ENCODE measurements at regions not wholly inside any gene's neighbourhood (a gene's known extent, or its start where the extent isn't known, plus 50 kb on each side); places are given as distances from the start of the nearest gene placed in this dataset.
A peak's percentile ranks its signal among the peaks of the same experiment; 100 is the strongest.

DNA sequence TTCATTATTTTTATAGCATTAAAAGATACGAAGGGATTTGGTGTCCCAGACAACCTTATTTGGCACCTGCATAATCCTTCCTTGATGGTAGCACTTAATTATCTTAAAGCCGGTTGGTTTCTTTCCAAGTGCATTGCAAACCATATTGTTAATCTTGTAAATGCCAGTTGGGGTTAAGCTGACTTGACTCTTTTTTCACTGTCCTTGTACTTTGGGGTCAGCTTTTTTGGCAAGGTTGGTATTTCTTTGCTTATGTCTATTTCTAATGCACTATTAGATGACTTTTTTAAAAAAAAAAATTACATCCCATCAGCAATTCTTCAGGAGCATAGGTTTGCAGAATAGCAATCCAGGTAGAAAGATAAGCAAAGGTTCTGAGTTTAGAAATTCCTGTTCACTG lies 466.8 kb upstream of the TLE4 start:
- Mint-ChIP-seq H3K4me1 (no peaks in the 10 kb centered on the region), H3K9me3 (peaks cover 14% of the 10 kb centered on the region), H3K36me3 (ENCODE audit: low read depth) (peaks cover 13% of the 10 kb centered on the region), H3K27me3 (ENCODE audit: low read depth) (no peaks in the 10 kb centered on the region), H3K27ac (ENCODE audit: unreplicated experiment) (no peak overlapping the region), H3K4me3 (no peak overlapping the region)
- DNase-seq (ENCODE audit: low read depth, low spot score): no peak
- TF ChIP-seq, protein P1, sequence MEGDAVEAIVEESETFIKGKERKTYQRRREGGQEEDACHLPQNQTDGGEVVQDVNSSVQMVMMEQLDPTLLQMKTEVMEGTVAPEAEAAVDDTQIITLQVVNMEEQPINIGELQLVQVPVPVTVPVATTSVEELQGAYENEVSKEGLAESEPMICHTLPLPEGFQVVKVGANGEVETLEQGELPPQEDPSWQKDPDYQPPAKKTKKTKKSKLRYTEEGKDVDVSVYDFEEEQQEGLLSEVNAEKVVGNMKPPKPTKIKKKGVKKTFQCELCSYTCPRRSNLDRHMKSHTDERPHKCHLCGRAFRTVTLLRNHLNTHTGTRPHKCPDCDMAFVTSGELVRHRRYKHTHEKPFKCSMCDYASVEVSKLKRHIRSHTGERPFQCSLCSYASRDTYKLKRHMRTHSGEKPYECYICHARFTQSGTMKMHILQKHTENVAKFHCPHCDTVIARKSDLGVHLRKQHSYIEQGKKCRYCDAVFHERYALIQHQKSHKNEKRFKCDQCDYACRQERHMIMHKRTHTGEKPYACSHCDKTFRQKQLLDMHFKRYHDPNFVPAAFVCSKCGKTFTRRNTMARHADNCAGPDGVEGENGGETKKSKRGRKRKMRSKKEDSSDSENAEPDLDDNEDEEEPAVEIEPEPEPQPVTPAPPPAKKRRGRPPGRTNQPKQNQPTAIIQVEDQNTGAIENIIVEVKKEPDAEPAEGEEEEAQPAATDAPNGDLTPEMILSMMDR (conservative IDR thresholded peaks at IDR 0.05): no peak

DNA sequence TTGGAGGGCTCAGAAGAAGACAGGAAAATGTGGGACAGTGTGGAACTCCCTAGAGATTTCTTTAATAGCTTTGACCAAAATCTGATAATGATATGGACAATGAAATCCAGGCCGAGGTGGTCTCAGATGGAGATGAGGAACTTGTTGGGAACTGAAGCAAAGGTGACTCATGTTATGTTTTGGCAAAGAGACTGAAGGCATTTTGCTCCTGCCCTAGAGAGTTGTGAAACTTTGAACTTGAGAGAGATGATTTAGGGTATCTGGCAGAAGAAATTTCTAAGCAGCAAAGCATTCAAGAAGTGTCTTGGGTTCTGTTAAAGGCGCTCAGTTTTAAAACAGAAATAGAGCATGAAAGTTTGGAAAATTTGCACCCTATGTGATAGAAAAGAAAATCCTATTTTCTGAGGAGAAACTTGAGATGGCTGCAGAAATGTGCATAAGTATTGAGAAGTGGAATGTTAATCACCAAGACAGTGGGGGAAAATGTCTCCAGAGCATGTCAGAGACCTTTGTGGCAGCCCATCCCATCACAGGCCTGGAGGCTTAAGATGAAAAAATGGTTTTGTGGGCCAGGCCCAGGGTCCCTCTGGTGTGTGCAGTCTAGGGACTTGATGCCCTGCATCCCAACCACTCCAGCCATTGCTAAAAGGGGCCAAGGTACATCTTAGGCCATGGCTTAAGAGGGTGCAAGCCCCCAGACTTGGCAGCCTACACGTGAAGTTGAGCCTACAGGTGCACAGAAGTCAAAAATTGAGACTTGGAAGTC lies 463.7 kb upstream of the TLE4 start:
- peaks cover 13% of the 10 kb centered on the region for H3K36me3 Mint-ChIP-seq (ENCODE audit: low read depth)
- H3K4me3 Mint-ChIP-seq: no peak overlapping the region
- no peak for DNase-seq (ENCODE audit: low read depth, low spot score)
- no peaks in the 10 kb centered on the region for H3K27me3 Mint-ChIP-seq (ENCODE audit: low read depth)
- TF ChIP-seq, protein P1 (conservative IDR thresholded peaks at IDR 0.05): no peak
- peaks cover 14% of the 10 kb centered on the region for H3K9me3 Mint-ChIP-seq
- no peak overlapping the region for H3K27ac Mint-ChIP-seq (ENCODE audit: unreplicated experiment)
- peaks cover 2% of the 10 kb centered on the region for H3K4me1 Mint-ChIP-seq

DNA sequence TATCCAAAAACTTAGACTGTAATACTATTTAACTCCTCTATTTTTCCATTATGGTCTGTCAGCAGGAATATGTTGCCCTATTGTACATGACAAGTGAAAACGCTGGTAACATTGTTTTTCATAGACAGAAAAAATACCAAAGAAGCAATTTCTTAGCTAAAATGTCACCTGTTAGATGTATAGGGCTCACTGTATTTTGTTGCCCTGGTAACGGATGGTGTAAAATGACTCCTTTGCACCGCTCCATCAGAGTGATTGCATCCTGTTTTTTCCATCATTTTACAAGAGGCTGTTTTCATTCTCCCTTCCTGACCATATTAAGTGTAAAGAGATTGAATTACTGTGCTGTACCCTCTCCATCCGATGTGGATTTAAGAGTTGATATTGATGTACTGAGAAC lies 460.1 kb upstream of the TLE4 start:
- Mint-ChIP-seq H3K27me3 (ENCODE audit: low read depth) (no peaks in the 10 kb centered on the region), H3K4me1 (peaks cover 34% of the 10 kb centered on the region), H3K27ac (ENCODE audit: unreplicated experiment) (no peak overlapping the region), H3K9me3 (peaks cover 14% of the 10 kb centered on the region), H3K4me3 (no peak overlapping the region), H3K36me3 (ENCODE audit: low read depth) (peaks cover 12% of the 10 kb centered on the region)
- TF ChIP-seq, protein P1 (conservative IDR thresholded peaks at IDR 0.05): no peak
- no peak for DNase-seq (ENCODE audit: low read depth, low spot score)

DNA sequence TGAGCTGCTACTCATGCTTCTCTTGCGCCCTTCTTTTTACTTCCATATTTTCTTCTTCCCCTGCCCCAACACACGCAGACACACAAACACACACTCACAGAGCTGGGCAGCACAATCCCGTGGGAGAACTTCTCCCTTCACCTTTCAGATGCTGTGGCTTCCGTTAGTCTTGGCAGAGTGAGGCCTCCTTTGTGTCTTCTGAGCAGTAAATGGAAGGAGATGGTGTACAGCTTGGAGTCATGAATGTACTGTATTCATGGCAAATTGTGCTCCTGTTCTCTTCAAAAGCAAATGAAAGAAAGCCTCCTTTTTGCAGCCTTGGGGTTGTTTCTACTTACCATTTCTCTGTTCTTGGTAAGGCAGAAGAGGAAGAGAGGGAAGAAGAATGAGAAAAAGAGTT lies 456.6 kb upstream of the TLE4 start:
- H3K4me1 Mint-ChIP-seq: peaks cover 38% of the 10 kb centered on the region
- H3K36me3 Mint-ChIP-seq (ENCODE audit: low read depth): peaks cover 2% of the 10 kb centered on the region
- H3K27ac Mint-ChIP-seq (ENCODE audit: unreplicated experiment): peak overlapping the region; percentile 96
- H3K27me3 Mint-ChIP-seq (ENCODE audit: low read depth): no peaks in the 10 kb centered on the region
- H3K4me3 Mint-ChIP-seq: peak overlapping the region; percentile 59
- no peaks in the 10 kb centered on the region for H3K9me3 Mint-ChIP-seq
- DNase-seq (ENCODE audit: low read depth, low spot score): no peak
- TF ChIP-seq, protein P1 (conservative IDR thresholded peaks at IDR 0.05): no peak

DNA sequence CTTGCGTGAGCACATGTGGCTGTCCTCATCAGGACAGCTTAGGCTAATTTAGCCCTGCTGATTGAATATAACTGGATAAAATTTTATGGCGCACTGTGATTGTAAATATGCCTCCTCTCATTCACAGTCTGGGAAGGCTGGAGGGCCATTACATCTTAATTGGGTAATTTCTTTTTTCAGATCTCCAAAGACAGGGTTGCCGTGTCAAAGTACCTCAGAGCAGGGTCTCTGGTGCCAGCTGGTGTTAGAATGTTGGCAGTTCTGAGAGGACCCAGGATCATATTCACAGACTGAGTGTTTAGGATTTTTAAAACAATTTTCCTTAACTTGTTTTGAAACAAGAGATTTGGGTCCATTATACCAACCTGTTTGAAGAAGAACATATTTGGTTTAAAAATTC lies 455.7 kb upstream of the TLE4 start:
- TF ChIP-seq, protein P1 (conservative IDR thresholded peaks at IDR 0.05): no peak
- H3K4me3 Mint-ChIP-seq: no peak overlapping the region
- no peak for DNase-seq (ENCODE audit: low read depth, low spot score)
- no peaks in the 10 kb centered on the region for H3K27me3 Mint-ChIP-seq (ENCODE audit: low read depth)
- H3K4me1 Mint-ChIP-seq: peaks cover 38% of the 10 kb centered on the region
- peak overlapping the region; percentile 95 for H3K27ac Mint-ChIP-seq (ENCODE audit: unreplicated experiment)
- no peaks in the 10 kb centered on the region for H3K9me3 Mint-ChIP-seq
- peaks cover 2% of the 10 kb centered on the region for H3K36me3 Mint-ChIP-seq (ENCODE audit: low read depth)

Data from neural crest cell (in vitro differentiated cells).